Kidney tubule cell (primary cell): ENCODE measurements at regions not wholly inside any gene's neighbourhood (a gene's known extent, or its start where the extent isn't known, plus 50 kb on each side); places are given as distances from the start of the nearest gene placed in this dataset.
"Not testable (repeated sequence)": the region's sequence is repeated elsewhere in the genome, so short reads cannot be mapped to it uniquely, and the experiment has no call there.

Source experiments
- DNase-seq: peaks from one replicate; pipeline ENCODE4 v3.0.0-alpha.2; 2018; ENCODE audit warnings: low spot score

DNA sequence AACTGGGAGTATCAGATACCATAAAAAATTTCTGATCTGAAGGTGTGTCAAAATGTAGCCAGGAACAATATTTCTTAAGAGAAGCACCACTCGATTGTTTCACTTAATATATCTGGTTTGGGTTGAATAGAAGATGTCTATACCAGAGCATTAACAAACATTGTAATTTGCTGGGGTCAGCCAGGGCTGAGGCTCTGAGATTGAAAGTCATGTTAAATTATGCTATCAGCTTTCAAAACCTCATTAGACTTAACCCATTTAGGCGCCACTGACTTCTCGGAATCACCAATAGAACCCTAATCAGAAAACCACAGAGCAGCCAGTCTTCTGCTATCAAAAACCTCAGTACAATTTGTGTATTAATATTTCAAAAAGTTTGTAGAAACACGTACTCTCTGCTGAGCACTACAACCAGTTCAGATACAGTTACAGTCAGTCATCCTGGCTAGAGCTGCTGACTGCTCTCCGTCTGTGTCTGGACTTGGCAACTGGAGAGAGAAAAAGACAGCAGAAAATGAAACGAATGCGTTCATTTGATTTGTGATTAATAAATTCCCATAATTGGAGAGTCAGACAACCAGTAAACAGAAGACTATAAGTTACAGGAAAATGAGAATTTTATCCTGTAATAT, 848.6 kb upstream of the PABPC4L start:
- DNase-seq: no peak

DNA sequence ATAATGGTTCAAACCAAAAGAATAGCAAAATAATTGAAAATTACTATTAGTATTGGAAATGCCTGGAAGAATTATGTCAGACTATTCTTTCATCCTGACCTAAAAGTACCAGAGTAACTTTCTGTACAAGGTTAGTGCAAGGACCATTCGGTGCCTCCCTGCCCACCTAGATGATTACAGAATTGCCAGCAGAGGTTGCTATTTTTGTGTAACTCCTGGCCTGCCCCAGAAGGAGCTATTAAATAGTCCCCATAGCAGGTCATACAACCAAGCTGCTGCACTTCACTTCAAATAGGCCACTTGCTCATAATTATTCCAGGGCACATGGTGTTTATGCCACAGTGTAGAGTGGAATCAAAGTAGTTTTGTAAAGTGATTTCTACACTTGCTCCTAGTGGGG, 831.1 kb upstream of the PABPC4L start:
- DNase-seq: no peak

- DNase-seq: no peak
Observed at GRCh38 chr4:135015771-135016170, 814.2 kb upstream of the PABPC4L start.

DNA sequence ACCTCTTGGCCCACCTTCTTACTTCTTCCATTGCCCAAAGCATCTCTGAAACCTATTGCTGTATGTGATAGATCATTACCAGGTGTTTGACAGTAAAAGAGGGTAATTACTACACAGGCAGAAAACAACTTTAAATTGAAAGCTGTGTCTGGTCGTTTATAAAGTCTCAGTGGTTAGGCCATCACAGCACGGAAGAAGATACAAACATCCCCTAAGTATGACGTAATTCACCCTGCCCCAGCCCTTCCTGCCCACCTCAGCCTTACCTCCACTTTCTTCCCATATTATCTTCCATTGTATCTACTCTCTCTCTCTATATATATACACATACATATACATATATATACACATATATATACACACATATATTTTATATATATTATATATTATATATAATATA, 805.8 kb upstream of the PABPC4L start:
- no peak for DNase-seq

DNA sequence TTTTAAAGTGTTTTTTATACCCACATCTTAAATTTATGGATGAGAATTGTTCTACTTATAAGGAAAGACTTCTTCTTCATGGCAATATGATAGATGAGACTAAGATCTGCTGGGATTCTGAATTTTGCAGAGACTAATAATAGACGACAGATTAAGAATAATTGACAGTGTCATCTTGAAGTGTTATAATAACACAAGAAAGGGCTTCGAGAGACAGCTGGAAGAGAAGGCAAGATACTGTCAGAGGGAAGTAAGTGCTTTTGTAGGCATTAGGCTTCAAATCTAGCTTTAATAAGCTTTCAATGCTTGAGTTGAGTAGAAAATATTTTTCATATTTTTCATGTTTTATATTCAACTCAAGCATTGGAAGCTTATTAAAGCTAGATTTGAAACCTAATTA, 797.6 kb upstream of the PABPC4L start:
- no peak for DNase-seq

GRCh38 chr4:134961963-134962362, 760.4 kb upstream of the PABPC4L start:
- no peak for DNase-seq

DNA sequence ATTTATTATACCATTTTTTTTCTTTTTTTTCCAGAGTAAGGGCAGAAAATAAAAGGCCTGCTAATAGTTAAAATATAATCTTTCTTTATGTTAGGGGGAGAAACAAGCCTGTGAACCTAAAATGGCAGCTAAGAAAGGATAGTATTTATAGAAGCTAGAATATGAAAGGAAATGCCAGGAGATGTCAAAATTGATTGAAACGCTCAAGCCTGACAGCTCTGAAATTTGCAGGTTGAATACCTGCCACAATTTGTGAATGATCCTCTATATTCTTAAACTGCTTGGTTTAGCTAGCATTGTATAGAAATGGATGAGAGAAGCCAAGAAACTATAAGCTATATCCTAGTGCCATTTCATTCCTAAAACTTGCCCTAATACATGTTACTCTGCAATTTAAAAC, 757.3 kb upstream of the PABPC4L start:
- DNase-seq: no peak

- no peak for DNase-seq
Observed at GRCh38 chr4:134955059-134955458, 753.5 kb upstream of the PABPC4L start.

DNA sequence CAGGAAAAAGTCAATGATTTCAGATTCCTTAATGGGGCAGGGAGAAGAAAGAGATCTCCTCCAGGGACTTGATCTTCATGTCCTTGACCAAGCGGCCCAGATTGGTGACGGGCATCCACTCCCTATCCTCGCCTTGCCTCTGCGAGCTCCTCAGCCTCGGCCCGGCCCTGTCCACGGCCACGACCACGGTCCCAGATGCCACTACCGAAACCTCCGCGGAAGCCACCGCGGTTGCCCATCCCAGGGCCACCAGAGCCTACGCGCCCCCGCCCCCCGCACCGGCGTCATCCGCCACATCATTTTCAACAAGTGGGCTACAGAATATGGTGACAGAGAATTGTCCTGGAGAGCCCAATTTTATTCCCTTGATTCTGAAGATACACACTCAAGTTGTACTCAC, 751.2 kb upstream of the PABPC4L start:
- DNase-seq: no peak

- DNase-seq: no peak
Observed at GRCh38 chr4:134952305-134952704, 750.7 kb upstream of the PABPC4L start.

DNA sequence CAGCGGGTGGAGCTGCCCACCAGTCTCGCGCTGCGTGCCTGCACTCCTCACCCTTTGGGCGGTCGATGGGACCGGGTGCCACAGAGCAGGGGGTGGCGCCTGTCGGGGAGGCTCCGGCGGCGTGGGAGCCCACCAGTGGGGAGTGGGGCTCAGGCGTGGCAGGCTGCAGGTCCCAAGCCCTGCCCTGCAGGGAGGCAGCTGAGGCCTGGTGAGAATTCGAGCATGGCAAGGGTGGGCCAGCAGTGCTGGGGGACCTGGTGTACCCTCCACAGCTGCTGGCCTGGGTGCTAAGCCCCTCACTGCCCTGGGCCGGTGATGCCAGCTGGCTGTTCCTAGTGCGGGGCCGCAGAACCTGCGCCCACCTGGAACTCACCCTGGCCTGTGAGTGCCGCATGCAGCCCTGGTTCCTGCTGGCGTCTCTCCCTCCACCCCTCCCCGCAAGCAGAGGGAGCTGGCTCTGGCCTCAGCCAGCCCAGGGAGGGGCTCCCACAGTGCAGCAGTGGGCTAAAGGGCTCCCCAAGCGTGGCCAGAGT, 746.6 kb upstream of the PABPC4L start:
- DNase-seq: no peak

- DNase-seq: no peak
Observed at GRCh38 chr4:134944115-134944514, 742.5 kb upstream of the PABPC4L start.

GRCh38 chr4:134936014-134936413, 734.4 kb upstream of the PABPC4L start:
- no peak for DNase-seq

GRCh38 chr4:134935320-134935719, 733.7 kb upstream of the PABPC4L start:
- peak; percentile 20 for DNase-seq

DNA sequence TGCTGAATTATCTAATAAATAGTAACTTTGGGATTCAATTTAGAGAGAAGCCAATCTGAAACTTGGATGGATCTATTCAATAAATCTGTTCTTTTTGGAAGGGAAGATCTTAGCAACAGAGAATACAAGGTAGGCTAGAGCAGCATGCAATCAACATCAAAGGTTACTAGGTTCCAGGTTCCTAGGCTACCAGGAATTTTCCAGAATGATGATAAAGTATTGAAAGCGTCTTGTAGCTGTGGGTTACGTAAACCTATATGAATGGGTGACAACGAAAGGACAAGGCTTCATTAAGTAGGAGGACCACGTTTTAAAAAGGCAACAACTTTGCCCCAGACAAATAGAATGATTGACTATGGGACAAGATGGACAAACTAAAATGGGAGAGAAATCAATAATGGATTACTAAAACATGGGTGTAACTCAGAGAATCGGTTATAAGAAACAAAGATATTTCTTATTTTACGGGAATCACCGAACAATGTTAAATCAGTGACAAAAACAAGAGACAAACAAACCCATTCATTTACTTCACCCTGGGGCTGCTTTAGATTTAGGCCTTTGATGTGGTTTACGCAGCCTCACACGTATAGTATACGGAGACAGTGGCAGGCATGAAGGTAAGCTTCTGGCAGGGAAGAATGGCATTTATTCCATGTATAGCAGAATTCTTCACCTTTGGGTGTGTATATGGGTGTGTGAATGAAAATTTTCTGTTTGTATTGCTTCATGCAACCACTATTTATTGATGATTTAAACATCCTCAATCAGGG, 732.6 kb upstream of the PABPC4L start:
- DNase-seq: no peak

DNA sequence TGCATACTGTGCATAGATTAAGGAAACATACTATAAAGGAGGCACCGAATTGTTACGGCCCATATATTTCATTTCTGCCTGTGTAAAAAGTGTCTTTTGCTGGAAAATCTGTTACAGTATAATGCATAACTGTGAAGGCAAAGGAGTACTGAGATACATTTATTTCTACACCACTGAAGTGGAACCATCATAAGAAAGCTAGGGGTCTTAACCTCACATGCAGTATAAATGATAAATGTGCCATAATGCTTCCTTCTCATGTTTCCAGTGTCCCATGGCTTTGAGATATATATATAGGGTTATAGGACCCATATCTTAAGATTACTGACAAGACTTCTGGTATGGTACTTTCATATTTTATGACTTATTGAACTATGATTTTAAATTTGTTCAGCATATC, 713.8 kb upstream of the PABPC4L start:
- DNase-seq: no peak

DNA sequence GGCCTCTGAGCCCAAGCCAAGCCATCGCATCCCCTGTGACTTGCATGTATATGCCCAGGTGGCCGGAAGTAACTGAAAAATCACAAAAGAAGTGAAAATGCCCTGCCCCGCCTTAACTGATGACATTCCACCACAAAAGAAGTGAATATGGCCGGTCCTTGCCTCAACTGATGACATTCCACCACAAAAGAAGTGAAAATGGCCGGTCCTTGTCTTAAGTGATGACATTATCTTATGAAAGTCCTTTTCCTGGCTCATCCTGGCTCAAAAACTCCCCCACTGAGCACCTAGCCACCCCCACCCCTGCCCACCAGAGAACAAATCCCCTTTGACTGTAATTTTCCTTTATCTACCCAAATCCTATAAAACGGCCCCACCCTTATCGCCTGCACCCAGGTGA, 712.7 kb upstream of the PABPC4L start:
- not testable (repeated sequence) for DNase-seq

DNA sequence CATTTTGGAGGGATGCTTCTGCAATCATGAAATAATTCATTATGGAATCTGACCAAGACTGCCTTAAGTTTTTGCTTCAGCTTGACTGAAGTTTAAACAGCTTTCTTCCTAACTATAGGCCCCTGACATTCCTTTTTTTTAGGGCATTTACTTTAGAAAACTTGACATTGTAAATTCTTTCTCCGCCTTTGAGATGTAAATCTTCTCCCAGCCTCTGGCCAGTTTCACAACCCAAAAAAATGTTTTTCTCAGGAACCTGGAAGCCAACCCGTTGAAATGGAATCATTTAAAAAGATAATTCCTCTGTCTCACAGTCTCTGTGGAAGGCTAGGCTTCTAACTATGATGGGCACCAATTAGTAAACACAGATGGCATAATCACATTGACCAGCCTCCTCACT, 710.4 kb upstream of the PABPC4L start:
- DNase-seq: no peak

- DNase-seq: peak; percentile 20
Observed at GRCh38 chr4:134906404-134907023, 704.9 kb upstream of the PABPC4L start.

DNA sequence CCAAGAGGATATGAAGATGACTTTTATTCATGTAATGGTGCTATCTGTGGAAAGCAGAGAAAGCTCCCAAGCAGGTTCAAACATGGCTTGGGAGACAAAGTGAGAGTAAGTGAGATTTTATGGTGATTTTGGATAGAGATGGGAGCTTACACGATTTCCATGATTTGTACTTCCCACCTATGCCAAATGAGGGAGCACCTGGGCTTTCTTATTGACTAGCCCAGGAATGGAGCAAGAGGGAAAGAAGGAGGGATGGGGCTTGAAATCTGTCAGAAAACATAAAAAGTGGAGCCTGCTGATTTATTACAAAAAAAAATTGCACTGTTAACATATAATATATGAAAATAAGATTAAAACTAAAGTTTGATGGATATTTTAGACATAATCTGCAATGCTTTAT, 703.5 kb upstream of the PABPC4L start:
- no peak for DNase-seq

DNA sequence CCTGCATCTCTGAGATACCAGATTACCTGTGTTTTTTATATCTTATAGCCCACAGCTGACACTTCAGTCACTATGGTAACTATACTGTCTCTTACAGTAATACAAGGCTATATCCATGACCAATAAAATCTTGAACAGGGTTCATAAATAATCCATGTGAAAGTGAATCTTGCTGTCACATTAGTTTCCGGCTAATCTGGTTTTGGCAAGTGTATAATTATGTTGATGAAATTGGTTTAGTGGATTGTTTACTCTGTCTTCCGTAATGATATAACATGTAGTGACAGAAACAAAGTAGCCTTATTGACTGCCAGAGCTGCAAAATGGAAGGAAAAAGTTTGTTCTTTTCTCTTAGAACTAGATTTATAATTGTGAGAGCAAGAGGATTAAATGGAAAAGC, 686.6 kb upstream of the PABPC4L start:
- DNase-seq: no peak

DNA sequence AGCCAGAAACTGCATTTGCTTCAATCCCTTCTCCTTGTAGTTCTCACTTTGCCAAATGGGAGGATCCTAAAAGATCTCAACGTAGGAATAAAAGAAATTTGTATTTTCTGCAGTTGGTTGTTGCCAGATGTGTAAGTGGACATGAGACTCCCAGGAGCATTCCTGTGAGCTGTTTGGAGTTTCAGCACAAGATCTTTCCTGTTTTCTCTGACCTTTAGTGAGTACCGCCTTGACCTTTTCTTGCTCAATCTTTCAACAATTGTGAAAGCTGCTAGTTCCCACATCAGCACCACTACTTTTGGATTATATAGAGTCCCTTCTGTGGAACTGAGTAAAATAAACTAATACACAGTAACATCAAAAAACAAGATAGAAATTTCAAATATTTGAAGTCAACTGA, 683.8 kb upstream of the PABPC4L start:
- DNase-seq: no peak

DNA sequence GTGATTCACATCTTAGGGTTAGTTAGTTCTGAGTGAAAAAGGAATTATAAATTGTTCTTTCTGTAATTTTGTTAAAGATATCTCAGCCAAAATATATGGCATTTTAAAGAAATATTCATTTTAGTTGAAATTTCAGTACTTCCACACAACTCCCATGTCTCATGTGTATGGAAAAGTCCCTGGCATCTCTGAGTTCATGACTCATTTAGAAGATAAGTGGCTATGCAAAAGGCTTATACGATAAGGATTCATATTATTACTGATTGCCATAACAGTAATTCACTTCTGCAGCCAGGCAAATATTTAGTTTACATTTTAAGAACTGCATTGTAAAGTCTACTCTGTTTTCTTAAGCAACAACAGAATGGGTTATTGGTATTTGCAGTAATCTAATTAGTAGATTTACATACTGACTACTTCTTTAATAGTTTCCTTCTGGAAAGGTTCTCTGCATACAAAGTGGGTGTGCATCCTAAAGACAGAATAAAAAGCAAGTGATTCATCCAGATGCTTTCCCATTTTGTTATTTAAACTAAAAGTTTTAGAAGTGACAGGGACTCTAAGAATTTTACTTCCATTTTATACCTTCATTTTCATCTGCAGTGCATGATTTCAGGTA, 682.4 kb upstream of the PABPC4L start:
- no peak for DNase-seq
